Neural progenitor cell (in vitro differentiated cells): ENCODE measurements at regions not wholly inside any gene's neighbourhood (a gene's known extent, or its start where the extent isn't known, plus 50 kb on each side); places are given as distances from the start of the nearest gene placed in this dataset.

Source experiments
- CTCF ChIP-seq: fragments of 200-600 bp; sonication (generic); IDR thresholded peaks from 2 replicates; pipeline ENCODE4 v1.5.1; 2017; ENCODE audit warnings: antibody characterized with exemption, mild to moderate bottlenecking
- EZH2phosphoT487 ChIP-seq: fragments of 200-600 bp; sonication (generic); IDR thresholded peaks from 2 replicates; pipeline ENCODE4 v1.6.1; 2017; ENCODE audit warnings: antibody characterized with exemption

DNA sequence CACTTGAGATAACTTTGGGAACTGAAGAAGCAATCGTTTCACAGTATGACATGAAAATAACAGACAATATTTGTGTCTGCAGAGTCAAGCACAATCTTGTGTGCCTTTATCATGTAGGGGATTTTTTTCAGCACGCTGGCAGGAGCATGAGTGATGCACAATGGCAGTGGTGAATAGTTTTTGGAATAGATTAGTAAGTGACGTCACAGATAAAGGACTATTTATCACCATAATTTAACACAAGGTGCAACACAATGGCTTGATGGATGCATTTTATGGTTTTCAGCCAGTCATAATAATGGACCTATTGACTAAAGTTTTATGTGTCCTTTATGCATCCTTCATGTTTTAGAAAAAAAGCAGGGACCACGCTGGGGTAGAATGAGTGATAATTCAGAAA is 559.8 kb upstream of the FANCL start:
- TF ChIP-seq CTCF = no peak
- no peak for TF ChIP-seq EZH2phosphoT487
